Anterior cingulate cortex (tissue), 58 donors: ENCODE measurements at regions not wholly inside any gene's neighbourhood (a gene's known extent, or its start where the extent isn't known, plus 50 kb on each side); places are given as distances from the start of the nearest gene placed in this dataset.

Source experiments
- DNase-seq, 58 donors: peaks; one replicate each; lab custom pipeline; 2025; lab: John Stamatoyannopoulos, UW

DNA sequence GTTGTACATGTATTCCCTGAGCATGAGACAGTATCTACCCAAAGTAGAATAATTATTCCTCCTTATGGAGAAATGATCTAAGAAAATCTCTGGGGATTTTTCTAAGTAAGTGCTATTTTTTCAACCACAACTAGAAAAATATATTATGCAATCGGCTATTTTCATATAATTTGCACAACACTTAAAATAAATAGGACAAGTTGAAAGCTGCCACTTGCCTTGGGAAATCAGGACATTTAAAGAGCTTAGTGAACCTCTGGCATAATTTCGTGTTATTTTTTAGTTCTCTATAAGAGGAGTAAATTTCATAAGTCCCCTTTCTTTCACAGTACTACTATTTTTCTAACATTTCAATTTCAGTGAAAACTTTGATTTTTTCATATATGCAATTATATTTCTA lies 672.1 kb downstream of the OTOL1 start:
- no peak for DNase-seq

GRCh38 chr3:162170581-162170980 lies 674.0 kb downstream of the OTOL1 start:
- no peak for DNase-seq

GRCh38 chr3:162171970-162172369 lies 675.4 kb downstream of the OTOL1 start:
- DNase-seq, result no peak

DNA sequence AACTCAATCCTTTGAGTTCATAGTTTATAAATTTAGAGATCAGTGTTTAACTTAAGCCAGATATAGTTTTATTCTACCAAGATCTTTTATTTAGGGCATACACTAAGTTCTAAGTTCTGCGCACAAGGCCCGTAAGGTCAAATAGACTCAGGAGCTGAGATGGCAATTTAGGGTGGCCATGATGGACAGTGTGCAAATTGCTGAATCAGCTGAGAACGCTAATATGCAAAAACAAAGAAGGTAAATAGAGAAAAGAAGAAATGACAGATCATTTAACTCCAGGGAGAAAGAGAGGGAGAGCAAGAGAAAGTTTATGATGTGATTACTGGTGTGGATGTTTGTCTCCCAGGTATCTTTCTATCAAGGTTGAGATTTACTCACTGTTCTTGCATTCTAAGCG lies 678.5 kb downstream of the OTOL1 start:
- DNase-seq, result no peak

- no peak for DNase-seq
Measured at GRCh38 chr3:162175878-162176277, 679.3 kb downstream of the OTOL1 start.

DNA sequence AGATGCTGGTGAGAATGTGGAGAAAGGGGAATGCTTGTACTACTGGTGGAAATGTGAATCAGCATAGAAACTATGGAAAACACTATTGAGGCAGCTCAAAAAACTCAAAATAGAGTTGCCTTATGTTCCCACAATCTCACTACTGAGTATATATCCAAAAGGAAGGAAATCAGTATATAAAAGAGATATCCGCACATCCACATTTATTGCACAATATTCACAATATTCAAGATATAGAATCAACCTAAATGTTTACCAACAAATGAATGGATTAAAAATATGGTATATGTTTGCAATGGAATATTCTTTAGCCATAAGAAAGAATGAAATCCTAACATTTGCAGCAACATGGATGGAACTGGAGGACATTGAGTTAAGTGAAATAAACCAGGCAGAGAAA lies 686.8 kb downstream of the OTOL1 start:
- no peak for DNase-seq

- DNase-seq, result no peak
Measured at GRCh38 chr3:162192340-162193029, 695.9 kb downstream of the OTOL1 start.

DNA sequence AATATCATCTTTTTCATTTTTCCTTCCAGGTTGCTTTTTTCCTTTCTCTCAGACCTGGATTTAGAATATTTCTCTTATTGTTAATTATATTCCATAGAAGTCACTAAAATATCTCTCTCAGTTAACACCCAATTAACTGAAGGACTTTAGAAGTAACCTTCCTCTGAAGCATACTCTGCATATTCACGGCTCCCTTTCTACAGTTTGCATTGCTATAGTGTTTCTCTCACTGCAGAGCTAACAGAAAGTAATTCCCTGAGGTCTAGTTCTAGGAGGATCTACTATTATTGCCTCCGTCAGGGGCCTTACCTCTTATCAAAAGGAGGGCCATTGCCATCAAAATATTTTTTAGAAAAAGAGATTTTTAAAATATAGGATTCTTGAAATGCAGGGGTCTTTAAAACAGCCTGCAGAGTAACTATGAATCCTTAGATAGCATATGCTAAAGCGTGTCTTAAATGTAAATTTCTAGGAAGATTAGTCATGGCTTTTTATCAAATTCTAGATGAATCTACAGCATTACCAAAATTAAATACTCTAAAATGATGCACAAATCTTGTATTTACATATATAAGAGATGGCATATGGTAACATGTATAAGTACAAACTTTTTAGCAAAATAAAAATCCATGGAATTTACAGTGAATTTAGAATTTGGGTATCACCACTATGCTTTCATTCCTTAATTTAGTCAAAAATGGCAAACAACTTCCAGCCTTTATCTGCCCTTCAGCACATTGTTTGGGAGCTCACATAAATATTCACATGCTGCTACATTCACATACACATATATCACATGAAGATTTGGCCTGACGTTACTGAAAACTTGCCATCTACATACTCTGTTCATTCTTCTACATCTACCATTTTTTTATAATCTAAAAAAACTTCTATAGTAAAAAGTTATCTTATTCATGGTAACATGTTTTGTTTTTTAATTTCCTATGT lies 696.8 kb downstream of the OTOL1 start:
- DNase-seq, result no peak

DNA sequence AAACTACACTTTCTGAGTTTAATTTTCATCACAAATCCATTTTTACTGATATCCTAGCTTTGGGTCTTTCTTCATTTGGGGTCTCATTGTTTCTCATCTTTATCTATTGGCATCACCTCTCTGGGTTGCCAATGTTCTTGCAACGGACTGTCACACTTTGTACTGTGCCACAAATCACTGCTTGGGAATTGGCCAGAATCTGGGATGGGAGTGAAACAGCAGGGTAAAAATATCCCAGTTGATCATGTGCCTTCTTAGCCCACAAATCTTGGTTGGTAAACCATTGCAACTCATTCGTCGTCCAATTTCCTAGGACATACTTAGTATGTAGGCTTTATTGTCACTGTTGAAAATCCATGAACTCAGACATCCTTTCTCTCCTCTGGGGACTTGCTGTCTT lies 698.5 kb downstream of the OTOL1 start:
- no peak for DNase-seq

- DNase-seq, result no peak
Measured at GRCh38 chr3:162196964-162197363, 700.4 kb downstream of the OTOL1 start.

GRCh38 chr3:162200836-162201235 lies 704.2 kb downstream of the OTOL1 start:
- DNase-seq, result no peak

- DNase-seq, result no peak
Measured at GRCh38 chr3:162206648-162207047, 710.0 kb downstream of the OTOL1 start.

GRCh38 chr3:162211470-162211869 lies 714.9 kb downstream of the OTOL1 start:
- DNase-seq, result no peak

DNA sequence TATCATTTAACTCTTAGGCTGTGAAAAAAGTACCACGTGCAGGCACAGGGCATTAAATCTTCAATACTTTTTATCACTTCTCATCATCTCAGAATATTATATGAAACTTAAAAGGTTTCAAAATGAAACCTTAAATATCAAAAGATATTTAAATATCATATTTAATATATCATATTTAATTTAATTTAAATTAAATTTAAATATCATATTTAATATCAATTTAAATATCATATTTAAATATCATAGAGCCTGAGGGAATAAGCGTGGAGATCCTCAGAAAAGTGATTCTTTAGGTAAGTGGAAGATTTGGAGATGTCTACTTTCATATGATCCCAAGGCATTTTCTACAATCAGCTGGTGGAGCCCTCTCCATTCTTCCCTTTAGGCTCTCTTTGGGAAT lies 716.6 kb downstream of the OTOL1 start:
- DNase-seq, result no peak

- no peak for DNase-seq
Measured at GRCh38 chr3:162213956-162214355, 717.3 kb downstream of the OTOL1 start.

- peak in 4 of 58 donors; percentile 3 to 43 (median 12) for DNase-seq
Measured at GRCh38 chr3:162217647-162218046, 721.0 kb downstream of the OTOL1 start.

DNA sequence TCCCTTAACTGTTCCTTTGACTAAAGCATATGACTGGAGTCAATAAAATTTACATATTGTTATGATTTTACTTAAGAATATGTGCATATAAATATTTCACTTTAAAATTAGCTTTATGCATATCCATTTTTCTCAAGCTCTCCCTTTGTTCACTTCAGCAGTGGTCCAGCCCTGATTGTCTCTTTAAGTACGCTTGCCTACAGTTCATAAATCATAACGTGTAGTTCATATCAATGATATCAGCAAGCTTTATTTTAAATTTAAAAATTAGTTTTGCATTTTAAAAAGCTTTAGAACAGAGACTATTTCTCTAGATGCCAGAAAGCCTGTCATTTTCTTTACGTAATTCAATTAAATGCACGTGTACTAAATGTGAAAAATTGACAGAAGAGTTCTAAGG lies 721.9 kb downstream of the OTOL1 start:
- no peak for DNase-seq

GRCh38 chr3:162224746-162225145 lies 728.1 kb downstream of the OTOL1 start:
- peak in 1 of 58 donors; percentile 2 for DNase-seq

DNA sequence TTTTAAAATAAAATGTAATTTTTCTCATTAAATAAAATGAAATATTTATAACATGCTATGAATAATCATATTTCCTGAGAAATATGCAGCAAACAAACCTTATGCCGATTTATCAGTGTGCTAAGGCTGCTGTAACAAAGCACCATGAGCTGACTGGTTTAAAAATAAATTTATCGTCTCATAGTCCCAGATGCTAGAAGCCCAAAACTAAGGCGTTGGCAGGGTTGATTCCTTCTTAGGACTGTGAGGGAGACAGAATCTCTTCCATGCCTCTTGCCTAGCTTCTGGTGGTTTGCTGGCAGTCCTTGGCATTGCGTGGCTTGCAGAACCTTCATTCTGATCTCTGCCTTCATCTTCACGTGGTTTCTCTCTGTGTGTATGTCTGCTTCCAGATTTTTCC lies 740.3 kb downstream of the OTOL1 start:
- DNase-seq, result no peak

DNA sequence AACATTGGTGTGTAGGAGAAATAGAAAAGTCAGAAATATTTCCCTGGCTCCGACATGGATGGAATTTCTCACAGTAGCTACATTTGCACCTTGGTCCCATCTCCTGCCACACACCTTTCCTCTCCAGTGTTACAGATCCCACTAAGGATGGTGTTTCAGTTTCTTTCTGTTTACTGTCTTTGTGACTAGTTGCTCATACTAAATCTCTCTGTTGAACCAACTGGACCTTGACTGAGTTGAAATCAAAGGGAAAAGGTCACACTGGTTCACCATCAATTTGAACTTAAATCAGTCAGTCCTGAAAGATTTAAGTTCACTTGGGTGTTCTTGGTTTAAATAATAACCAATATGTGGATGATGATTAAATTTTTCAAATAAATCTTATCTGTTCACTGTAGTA lies 754.2 kb downstream of the OTOL1 start:
- no peak for DNase-seq

- no peak for DNase-seq
Measured at GRCh38 chr3:162262129-162262528, 765.5 kb downstream of the OTOL1 start.

DNA sequence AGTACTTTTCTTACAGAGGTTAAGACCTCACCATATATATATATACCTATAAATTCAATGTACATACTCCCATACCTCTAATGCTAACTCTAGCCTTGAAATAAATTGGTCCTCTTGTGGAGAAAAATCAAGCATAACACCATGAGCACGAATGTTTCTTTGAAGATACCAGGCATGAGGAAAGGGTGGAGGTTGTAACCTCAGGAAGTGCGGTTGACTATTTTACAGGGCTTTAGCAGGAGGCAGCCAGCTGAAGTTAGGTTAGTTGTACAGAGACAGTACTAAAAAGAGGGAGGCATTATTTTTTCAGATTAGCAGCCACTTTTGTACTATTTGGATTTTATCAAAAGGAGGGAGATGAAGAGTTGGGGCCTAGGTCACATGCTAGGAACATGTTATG lies 767.0 kb downstream of the OTOL1 start:
- no peak for DNase-seq
